Sigmoid colon (tissue), 6 donors: ENCODE measurements at regions not wholly inside any gene's neighbourhood (a gene's known extent, or its start where the extent isn't known, plus 50 kb on each side); places are given as distances from the start of the nearest gene placed in this dataset.
"Not testable (repeated sequence)": the region's sequence is repeated elsewhere in the genome, so short reads cannot be mapped to it uniquely, and the experiment has no call there.

Experiments
- DNase-seq: peaks from one replicate; pipeline ENCODE4 v3.0.0-alpha.2; 2019
- H3K27ac ChIP-seq, 4 donors: fragments of 200-600 bp; sonication (generic); one replicate each; pipeline ENCODE4 v1.5.1; 2016 to 2019; ENCODE audit warnings: mild to moderate bottlenecking in 1 of 4
- H3K27me3 ChIP-seq, 3 donors: fragments of 200-600 bp; sonication (generic); one replicate each; pipeline ENCODE4 v1.5.1; 2019; ENCODE audit warnings: mild to moderate bottlenecking in 1 of 3
- H3K36me3 ChIP-seq, 4 donors: fragments of 200-600 bp; sonication (generic); one replicate each; pipeline ENCODE4 v1.5.1; 2016 to 2019
- H3K4me1 ChIP-seq, 4 donors: fragments of 200-600 bp; sonication (generic); one replicate each; pipeline ENCODE4 v1.5.1; 2017 to 2019
- H3K4me3 ChIP-seq, 4 donors: fragments of 200-600 bp; sonication (generic); one replicate each; pipeline ENCODE4 v1.5.1; 2017 to 2019; ENCODE audit warnings: mild to moderate bottlenecking in 2 of 4, moderate library complexity in 1 of 4
- H3K9me3 ChIP-seq, 4 donors: fragments of 200-600 bp in 3 of 4; sonication (generic) in 3 of 4; one replicate each; pipeline versions ENCODE4 v1.5.1 to v1.6.1; 2013 to 2019
- EP300 ChIP-seq, 4 donors: sonication (generic); formaldehyde crosslinking; IDR thresholded peaks; one replicate each; pipeline ENCODE4 v1.6.1; 2017; ENCODE audit warnings: antibody characterized with exemption in 4 of 4
- POLR2A ChIP-seq, 2 donors: fragments of 450-650 bp; IDR thresholded peaks; one replicate each; pipeline ENCODE4 v1.6.1; 2016; ENCODE audit warnings: antibody characterized with exemption in 2 of 2, mild to moderate bottlenecking in 2 of 2, moderate library complexity in 2 of 2
- POLR2AphosphoS5 ChIP-seq, 4 donors: sonication (generic); formaldehyde crosslinking; IDR thresholded peaks; one replicate each; pipeline ENCODE4 v1.6.1; 2017; ENCODE audit warnings: antibody characterized with exemption in 4 of 4
- WGBS, 2 donors: extraction: QIAGEN DNeasy Blood & Tissue Kit; methylation state at CpG; one replicate each; pipeline ENCODE4 v1.1.7; 2013; 5-methylcytosine and 5-hydroxymethylcytosine counted together
- intact Hi-C: fragments of 100-400 bp; cut with DNase I; formaldehyde crosslinking; loops from one replicate; pipeline ENCODE4 v1.15.1; 2023
- TF ChIP-seq, protein P1 (sequence below), 4 experiments: fragments of 450-650 bp in 3 of 4; fragments of 200-600 bp in 1 of 4; IDR thresholded peaks; one replicate each; pipeline ENCODE4 v1.5.1; 2016 to 2019; ENCODE audit warnings: antibody characterized with exemption in 4 of 4, mild to moderate bottlenecking in 3 of 4, moderate library complexity in 2 of 4
- donor health status: healthy with polysubstance abuse.
- donor health status: healthy.

DNA sequence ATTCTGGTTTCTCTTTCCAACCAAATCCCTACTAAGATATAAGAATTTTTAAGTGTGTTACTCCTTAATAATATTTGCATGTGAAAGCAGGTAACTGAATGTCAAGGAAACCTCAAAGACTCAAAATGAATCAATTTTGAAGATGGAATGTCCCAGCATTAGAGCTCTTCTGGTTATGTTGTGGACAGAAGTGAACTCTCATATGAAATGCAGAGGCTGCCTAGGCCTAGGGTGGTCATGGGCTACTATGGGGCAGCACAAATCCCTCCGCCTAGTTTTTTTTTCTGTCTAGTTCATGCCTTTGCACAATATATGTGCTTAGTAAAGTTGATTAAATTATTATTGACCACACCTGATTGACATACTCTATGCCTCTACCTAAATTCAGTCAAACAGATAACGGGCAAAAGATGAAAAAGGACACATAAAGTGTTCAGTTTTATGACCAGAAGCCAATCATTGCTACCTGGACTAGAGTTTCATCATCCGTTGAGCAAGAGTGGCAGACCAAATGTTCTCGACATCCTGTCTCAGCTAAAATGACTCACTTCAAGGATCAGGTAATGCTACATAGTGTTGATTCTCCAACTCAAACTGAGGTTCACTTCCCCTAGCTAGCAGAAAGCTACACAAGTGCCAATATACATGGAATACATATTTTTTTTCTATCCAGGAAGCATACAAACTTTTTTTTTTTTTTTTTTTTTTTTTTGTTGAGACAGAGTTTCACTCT is 1211.4 kb downstream of the VRK1 start:
- WGBS, 2 donors: 82 to 83% methylated on average over 4 of the region's 4 CpGs

GRCh38 chr14:98009177-98009576 is 1212.0 kb downstream of the VRK1 start:
- H3K36me3 ChIP-seq, H3K4me1 ChIP-seq, H3K27me3 ChIP-seq, intact Hi-C loops, H3K4me3 ChIP-seq, H3K9me3 ChIP-seq, H3K27ac ChIP-seq, DNase-seq: not testable (repeated sequence)
- WGBS, 2 donors: 88 to 90% methylated on average over 3 of the region's 3 CpGs

More for the DNA sequence above, 1211.4 kb downstream of the VRK1 start:
- Histone ChIP-seq H3K9me3 (no peaks in the 10 kb centered on the region), H3K27me3 (no peaks in the 10 kb centered on the region), H3K27ac (no peak overlapping the region), H3K4me3 (no peak overlapping the region), H3K4me1 (no peaks in the 10 kb centered on the region), H3K36me3 (no peaks in the 10 kb centered on the region)
- intact Hi-C loops: no loop called here
- DNase-seq: no peak
- TF ChIP-seq EP300 (IDR thresholded peaks at IDR 0.05): no peak
- TF ChIP-seq, protein P1, sequence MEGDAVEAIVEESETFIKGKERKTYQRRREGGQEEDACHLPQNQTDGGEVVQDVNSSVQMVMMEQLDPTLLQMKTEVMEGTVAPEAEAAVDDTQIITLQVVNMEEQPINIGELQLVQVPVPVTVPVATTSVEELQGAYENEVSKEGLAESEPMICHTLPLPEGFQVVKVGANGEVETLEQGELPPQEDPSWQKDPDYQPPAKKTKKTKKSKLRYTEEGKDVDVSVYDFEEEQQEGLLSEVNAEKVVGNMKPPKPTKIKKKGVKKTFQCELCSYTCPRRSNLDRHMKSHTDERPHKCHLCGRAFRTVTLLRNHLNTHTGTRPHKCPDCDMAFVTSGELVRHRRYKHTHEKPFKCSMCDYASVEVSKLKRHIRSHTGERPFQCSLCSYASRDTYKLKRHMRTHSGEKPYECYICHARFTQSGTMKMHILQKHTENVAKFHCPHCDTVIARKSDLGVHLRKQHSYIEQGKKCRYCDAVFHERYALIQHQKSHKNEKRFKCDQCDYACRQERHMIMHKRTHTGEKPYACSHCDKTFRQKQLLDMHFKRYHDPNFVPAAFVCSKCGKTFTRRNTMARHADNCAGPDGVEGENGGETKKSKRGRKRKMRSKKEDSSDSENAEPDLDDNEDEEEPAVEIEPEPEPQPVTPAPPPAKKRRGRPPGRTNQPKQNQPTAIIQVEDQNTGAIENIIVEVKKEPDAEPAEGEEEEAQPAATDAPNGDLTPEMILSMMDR (IDR thresholded peaks at IDR 0.05): no peak
- no peak for TF ChIP-seq POLR2AphosphoS5 (IDR thresholded peaks at IDR 0.05)
- no peak for TF ChIP-seq POLR2A (IDR thresholded peaks at IDR 0.05)

DNA sequence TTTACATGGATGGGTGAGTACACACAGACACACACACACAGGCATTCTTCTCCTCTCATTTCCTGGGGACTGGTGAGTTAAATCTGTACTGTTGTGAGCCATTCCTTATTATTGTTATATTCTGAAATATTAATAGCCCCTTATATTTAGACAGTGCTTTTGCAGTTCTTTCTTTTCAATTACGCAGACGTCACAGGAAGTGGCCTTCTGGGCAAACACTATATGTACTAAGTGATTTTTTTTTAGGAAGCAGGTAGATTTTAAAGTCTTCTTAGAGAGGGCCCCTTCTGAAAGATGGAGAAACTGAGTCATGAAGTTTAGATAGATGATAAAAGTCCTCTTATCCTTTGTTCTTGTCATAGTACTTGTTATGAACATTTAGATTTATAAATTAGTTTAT is 1213.6 kb downstream of the VRK1 start:
- TF ChIP-seq POLR2A (IDR thresholded peaks at IDR 0.05) (no peak), EP300 (IDR thresholded peaks at IDR 0.05) (no peak), POLR2AphosphoS5 (IDR thresholded peaks at IDR 0.05) (no peak)
- TF ChIP-seq, protein P1 (IDR thresholded peaks at IDR 0.05): no peak
- no peak overlapping the region for H3K27ac ChIP-seq
- intact Hi-C loops: no loop called here
- H3K27me3 ChIP-seq: no peaks in the 10 kb centered on the region
- H3K9me3 ChIP-seq: no peaks in the 10 kb centered on the region
- no peaks in the 10 kb centered on the region for H3K36me3 ChIP-seq
- no peak for DNase-seq
- H3K4me1 ChIP-seq: no peaks in the 10 kb centered on the region
- H3K4me3 ChIP-seq: no peak overlapping the region
- WGBS, 2 donors: 59 to 80% methylated on average over 2 of the region's 2 CpGs

- intact Hi-C loops: no loop called here
- 77 to 79% methylated on average over 3 of the region's 3 CpGs for WGBS, 2 donors
- H3K27ac ChIP-seq: no peak overlapping the region
Measured at GRCh38 chr14:98014851-98015615, 1217.9 kb downstream of the VRK1 start.

GRCh38 chr14:98015921-98016320 is 1218.7 kb downstream of the VRK1 start:
- TF ChIP-seq, protein P1 (IDR thresholded peaks at IDR 0.05): no peak
- TF ChIP-seq POLR2A (IDR thresholded peaks at IDR 0.05) (no peak), EP300 (IDR thresholded peaks at IDR 0.05) (no peak), POLR2AphosphoS5 (IDR thresholded peaks at IDR 0.05) (no peak)
- no peak for DNase-seq
- Histone ChIP-seq H3K27me3 (no peaks in the 10 kb centered on the region), H3K4me3 (no peak overlapping the region), H3K4me1 (no peaks in the 10 kb centered on the region), H3K27ac (no peak overlapping the region), H3K9me3 (no peaks in the 10 kb centered on the region), H3K36me3 (no peaks in the 10 kb centered on the region)
- intact Hi-C loops: no loop called here
- 47 to 55% methylated on average over 2 of the region's 2 CpGs for WGBS, 2 donors

More at GRCh38 chr14:98014851-98015615, 1217.9 kb downstream of the VRK1 start:
- no peak for TF ChIP-seq EP300 (IDR thresholded peaks at IDR 0.05)
- TF ChIP-seq POLR2AphosphoS5 (IDR thresholded peaks at IDR 0.05): no peak
- TF ChIP-seq, protein P1 (IDR thresholded peaks at IDR 0.05): no peak
- no peak for TF ChIP-seq POLR2A (IDR thresholded peaks at IDR 0.05)
- Histone ChIP-seq H3K36me3 (no peaks in the 10 kb centered on the region), H3K4me3 (no peak overlapping the region), H3K27me3 (no peaks in the 10 kb centered on the region), H3K9me3 (no peaks in the 10 kb centered on the region), H3K4me1 (no peaks in the 10 kb centered on the region)
- DNase-seq: no peak
